GM18907 (cell line): ENCODE measurements at regions not wholly inside any gene's neighbourhood (a gene's known extent, or its start where the extent isn't known, plus 50 kb on each side); places are given as distances from the start of the nearest gene placed in this dataset.

ENCODE experiments used
- ATAC-seq: cut with Tn5 transposase; IDR thresholded peaks from one replicate; pipeline ENCODE4 v1.9.1; 2021; ENCODE audit warnings: mild to moderate bottlenecking, moderate library complexity; ENCODE audit not compliant: unreplicated experiment

DNA sequence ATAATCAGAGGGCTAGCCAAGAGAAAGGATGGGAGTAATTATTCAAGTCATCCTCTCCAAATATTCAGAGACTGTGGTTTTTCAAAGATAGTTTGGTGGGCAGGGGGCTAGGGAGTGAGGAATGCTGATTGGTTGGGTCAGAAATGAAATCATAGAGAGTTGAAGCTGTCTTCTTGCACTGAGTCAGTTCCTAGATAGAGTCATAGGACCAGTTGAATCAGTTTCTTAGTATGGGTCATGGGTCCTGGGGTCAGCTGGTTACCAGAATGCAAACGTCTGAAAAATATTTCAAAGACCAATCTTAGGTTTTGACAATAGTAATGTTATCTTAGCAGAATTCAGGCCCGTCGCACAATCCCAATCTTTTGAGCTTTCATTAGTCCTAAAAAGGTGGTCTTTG lies 171.4 kb upstream of the SPATS2L start:
- ATAC-seq = no peak

DNA sequence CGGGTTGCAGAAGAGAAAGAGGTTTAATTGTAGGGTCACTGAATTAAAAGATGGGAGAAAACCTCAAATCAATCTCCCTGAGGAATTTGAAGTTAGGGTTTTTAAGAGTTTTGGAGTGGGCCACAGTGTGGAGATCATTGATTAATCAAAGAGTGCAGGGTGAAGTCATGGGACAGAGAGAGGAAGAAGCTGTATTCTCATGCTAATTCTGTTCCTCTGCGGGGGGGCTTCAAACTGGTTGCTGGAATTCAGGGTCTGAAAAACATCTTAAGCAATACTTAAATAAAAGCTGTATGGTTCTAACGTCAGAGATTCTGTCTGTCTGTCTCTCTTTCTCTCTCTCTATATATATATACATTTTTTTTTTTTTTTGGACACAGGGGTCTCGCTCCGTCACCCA lies 169.8 kb upstream of the SPATS2L start:
- ATAC-seq = no peak

DNA sequence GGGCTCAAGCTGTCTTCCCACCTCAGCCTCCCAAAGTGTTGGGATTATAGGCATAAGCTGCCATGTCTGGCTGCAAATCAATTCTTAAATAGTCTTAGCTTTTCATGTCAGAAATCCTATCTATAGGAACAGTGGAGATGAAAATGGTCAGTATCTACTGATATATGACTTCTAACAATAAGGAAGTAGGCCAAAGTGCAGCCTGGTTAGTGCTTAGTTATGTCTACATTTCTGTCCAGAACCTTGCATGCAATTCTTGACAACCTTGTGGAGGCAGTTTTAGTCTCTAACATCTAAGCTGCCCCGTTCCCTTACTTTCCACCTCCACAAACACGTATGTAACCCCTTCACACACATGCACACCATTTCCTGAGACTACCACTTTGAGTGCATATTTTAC lies 169.2 kb upstream of the SPATS2L start:
- no peak for ATAC-seq

DNA sequence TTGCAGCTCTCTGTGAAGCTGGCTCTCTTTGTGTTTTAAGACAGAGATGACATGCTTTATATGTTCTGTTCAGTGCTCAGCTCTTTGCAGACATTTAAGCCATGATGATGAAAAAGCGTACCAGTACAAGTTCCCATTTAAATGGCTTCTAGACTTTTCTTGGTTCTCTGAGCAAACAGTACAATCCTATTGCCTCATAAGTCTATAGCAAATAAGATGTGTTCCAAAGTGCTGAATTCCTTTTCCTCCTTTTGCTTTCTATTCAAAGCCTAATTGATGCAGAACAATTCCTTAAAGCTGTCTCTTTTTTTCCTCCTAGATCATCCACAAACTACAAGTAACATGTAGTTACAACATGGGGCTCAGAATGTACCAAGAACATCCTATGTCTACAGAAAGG lies 168.8 kb upstream of the SPATS2L start:
- ATAC-seq = no peak

DNA sequence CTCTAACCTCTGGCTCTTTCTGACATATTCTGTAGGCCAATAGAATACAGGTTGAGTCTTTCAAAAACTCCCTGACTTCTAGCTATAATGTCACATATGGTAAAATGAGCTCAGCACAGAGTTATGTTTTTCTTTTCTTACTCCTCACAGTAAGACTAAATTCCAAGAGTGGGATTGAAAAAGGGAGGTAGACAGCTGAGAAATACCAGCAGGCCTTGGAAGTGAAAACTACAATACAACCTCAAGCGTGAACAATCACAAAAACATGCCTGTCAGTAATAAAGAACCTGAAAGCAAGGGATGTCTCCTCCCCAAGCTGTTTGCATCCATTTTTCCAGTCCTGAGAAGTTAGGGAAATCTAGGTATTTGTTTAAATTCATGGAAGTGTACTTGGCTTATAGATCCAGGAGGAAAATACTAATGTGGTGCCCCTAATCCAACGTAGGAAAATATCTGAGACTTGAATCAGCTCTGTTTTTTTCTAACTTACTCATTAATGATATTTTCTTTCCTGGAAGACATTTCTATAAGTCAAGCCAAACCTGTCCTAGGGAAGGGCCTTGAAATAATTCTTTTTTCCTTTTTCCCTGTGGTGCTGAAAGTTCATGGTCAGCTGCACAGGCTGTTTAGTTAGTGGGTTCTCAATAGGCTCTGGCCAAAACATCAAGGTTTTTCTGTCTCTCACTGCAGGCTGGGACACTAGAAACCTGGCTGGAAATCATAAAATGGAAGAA lies 167.9 kb upstream of the SPATS2L start:
- ATAC-seq = no peak

DNA sequence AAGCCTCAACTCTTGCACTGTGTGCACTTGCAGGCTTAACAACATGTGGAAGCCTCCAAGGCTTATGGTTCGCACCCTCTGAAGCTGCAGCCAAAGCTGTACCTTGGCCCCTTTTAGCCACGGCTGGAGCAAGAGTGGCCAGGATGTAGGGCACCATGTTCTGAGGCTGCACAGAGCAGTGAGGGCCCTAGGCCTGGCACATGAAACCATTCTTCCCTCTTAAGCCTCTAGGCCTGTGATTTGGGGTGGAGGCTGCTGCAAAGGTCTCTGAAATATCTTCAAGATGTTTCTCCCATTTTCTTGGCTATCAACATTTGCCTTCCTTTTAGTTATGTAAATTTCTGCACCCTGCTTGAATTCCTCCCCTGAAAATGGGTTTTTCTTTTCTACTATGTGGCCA lies 161.9 kb upstream of the SPATS2L start:
- no peak for ATAC-seq

DNA sequence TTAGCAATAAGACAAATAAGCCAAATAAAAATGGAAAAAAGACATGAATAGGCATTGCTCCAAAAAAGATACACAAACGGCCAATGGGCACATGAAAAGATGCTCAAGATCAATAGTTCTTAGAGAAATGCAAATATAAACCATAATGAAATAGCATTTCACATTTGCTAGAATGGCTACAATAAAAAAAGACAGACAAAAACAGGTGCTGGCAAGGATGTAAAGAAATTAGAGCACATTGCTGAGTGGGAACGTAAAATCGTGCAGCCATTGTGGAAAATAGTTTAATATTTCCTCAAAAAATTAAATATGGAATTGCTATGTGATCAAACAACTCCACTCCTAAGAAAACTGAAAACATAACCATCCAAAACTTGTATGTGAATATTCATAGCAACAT lies 160.0 kb upstream of the SPATS2L start:
- ATAC-seq = no peak

DNA sequence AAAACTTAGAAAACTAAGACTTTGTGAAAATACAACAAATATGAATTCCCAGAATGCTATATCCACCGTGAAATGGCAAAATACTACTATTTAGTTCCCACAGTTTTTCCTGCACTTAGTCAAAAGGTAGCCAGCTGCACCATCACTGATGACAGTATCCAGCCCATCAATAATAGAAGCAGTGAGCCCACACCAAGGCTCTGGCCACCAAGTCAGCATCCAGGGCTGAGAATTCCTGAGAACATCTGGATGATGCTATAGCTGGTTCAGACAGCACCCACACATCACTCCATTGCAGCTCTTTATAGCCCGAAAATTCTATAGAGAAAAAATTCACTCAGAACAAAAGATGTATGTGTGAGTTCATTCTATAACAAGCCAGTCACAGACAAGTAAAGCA lies 159.1 kb upstream of the SPATS2L start:
- no peak for ATAC-seq

DNA sequence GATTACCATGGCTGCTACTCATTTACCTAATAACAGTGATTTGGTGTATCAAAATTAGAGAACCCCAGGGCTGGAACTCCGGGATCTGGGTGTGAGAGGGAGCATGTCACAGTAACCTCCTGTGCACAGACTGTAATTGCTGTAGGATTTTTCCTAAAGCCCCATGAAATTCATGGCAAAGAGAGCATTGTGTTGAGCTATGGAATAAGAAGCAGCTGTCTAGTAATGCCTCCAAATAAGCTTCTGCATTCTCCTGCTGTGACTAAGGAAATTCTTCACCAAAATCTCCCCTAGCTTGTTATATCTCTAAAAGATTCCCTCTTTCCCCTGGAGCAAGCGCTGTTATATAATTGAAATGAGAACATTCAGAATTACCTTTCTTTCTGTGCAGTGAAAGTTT lies 158.1 kb upstream of the SPATS2L start:
- ATAC-seq = no peak

DNA sequence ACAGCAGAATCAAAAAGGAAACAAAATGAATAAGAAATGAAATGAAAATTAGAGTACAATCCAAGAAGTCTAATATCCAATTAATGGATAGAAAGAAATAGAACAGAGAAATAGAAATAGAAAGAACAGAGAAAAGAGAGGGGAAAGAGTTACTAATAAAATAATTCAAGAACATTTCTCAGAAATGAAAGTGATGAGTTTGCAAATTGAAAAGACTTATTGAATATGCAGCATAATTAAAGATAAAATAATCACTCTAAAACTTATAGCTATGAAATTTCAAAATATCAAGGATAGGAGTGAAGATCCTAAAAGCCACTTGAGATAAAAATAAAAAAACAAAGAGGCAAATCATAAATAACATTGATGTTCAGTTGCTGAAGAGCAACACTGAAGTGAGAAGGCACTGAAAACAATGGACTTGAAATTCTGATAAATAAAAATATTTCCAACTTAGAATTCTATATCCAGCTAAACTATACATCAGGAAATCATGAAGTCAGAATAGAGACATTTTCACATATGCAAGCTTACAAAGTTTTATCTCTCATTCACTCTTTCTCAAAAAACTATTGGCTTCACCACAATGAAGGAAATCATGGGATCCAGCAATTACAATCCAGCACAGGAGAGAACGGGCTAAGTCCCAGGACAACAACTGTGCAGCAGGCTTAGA lies 155.9 kb upstream of the SPATS2L start:
- no peak for ATAC-seq

DNA sequence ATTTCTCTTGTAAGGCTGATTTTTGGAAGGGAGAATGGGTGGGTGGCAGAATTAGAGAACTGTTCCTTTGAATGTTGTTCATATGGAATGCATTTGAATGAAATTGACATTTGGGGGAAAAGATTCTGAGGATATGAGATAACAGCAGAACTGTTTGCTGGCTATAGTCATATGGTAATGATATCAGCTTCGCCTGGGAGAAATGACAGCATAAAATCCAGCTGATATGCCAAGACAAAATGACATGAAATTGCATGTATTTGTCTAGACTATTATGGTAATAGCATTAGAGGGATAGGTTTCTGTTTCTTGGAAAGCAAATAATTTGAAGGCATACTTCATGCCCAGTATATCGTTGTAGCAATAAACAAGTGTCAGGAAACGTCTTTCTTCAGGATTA lies 150.8 kb upstream of the SPATS2L start:
- ATAC-seq = no peak

DNA sequence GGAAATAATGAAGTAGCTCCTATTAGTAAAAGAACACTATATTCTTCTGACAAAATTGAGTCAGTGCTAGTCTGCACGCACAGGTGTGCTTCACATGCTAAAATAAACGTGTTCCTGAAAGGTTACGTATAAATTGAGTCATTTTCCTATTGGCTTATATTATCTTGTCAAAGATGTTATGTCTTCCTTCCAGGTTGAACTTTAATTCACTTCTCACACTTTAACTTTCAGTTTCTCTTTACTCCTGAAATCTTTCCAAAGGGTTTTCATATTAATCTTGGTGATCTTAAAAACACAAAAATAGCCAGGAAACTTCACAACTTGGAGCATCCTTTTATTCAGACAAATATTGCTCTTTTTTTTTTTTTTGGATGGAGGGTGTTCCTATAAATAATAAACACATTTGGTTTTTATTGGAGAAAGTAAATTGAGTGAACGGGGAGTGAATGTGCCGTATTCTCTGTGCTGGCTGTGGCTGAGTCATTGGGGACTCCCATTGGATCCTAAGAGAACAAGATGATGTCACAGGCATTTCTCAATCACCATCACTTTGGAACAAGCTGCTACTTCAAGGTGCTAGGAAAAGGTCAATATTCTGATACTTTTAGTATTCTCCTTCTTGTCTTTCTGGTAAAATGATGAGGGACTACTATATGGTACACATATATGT lies 150.2 kb upstream of the SPATS2L start:
- ATAC-seq = no peak

DNA sequence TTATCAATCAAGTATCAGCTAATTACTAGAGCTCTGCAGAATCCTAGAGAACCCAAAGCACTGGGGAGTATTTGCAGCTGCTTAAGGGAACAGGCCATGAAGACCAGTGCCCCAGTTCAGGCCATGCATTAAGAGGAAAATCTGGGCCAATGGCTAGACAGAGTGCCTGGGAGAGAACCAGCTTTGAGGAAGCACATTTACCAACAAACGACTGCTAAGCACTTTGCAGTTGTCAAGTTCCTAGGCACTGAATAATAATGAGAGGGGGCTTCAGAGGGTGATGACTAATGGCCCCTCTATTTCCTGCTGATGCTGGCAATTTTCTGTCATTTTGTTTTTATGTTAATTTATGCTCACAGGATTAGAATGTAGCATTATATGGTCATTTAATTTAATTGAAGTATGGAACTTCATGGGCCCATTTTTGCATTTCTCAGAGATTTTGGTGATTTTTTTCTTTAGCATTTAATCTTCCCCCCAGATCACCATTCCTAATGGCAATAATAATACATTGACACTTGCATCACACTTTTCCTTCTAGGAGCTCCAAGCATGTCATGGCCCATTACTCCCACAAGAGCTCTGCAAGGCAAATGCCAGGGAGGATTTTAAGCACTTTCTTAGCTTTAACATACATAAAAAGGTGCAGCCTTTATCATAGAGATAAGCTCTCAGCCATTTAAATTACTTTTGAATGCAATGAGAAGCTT lies 147.7 kb upstream of the SPATS2L start:
- ATAC-seq = no peak

DNA sequence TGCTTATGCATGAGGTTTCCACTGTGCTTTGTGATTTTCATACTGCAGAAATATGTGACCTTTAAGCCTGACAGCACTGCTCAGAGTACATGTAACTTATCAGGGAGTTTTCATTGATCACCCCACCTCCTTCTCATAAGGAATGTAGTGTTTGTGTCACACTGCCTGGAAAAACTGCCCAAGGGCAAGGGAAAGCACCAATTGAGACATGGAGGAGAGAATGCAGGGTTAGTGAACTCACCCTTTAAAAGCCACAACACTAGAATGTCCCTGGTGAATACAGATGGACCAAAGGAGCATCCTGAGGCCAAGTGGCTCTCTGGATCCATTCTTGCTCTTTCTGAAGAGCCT lies 147.2 kb upstream of the SPATS2L start:
- no peak for ATAC-seq

DNA sequence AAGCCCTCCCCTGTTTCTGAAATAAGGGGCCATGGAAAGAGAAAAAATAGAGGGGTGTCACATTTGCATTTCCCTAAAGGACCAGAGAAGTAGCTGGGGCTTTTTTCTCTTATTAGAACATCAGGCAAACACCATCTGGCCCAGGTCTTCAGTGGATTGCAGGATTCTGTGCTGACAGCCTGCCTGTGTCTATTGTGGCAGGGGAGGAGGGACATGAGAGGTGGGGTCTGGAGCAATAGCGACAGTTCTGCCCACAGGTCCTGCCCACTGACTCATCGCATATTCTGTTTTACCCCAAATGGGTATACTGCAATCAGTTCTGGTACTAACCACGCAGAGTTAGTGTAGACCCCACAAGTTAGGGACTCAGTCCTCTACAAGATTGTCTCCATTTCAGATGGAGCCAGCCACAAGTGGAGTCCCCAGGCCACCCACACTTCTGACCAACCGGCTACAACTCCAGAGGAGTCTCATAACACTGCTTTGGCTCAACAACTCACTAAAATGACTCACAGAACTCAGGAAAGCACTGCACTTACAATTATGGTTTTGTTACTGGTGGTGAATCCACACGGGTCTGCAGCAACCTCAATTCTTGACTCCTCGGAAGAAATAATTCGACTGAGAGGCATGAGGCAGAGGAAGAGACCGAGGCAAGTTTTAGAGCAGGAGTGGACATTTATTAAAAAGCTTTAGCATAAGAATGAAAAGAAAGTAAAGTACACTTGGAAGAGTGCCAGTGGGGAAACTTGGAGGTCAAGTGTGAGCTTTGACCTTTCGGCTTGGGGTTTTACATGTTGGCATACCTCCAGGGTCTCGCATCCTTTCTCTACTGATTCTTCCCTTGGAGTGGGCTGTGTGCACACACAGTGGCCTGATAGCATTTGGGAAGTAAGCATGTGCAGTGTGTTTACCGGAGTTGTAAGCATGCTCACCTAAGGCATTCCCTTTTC lies 146.4 kb upstream of the SPATS2L start:
- ATAC-seq = no peak

DNA sequence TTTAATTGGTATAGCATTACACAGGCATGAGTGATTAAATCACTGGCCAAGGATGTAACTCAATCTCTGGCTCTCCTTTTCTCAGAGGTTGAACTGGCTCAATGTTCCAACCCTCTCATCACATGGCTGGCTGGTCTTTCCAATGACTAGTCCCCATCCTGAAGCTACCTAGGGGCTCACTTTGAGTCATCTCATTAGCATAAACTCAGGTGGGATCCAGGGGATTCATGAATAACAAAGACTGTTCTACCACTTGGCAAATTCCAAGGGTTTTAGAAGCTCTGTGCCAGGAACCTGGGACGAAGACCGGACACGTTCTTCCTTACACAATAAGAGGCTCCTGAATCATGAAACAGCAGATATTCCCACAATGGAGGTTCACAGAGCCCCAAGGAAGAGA lies 145.0 kb upstream of the SPATS2L start:
- no peak for ATAC-seq

DNA sequence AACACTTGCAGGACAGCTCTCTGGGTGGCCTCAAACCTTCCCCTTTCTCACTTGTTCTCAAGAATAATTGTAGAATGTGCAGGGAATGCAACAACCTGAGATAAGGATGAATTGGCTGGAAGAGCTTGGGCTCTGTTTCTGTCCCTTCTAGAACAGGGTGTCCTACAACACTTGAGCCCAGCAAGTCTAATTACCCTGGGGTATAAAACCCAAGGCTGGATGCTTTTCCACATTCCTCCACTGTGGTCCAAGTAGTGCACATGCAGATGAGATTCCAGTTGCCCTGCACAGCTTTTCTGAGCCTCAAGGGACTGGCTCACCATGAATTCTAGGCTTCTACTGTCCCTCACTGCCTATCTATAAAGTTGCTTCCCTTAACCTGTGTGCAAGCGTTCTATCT lies 140.8 kb upstream of the SPATS2L start:
- ATAC-seq = no peak

DNA sequence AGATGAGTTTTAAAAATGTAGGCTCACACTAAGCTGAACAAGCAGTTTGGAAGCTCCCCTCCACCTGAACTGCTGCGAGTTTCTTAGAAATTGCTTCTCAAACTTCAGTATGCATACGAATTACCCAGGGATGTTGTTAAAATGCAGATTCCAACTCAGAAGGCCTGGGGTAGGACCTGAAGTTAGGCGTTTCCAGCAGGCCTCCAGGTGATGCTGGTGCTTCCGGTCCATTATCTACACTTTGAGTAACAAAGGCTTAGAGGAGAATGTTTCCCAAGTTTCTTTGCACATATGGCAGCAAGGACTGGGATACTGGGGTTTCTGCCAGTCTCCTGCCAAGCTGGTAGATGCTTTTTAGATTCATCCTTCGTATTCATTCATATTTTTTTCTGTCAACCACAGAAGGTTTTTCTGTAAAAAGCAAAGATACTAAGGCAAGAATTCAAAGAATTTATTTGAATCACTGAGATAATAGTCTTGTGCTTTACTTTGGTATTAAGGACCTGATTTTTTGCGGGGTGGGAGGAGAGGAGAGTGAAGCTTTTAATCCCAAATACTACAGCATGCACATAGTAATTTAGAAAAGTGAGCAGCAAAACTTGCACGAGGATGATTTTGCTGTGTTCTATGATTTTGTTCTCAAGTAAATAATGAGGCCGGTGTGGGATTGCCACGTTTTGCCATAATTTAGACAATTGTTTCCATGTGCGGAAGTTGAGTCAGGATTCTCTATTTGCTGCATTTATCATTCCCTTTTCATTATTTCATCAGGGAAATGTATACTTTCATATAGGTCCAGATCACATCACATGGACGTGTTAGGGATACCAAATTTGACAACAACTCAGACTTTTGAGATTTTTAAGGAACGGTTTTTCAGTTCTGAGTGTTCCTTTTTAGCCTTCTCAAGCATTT lies 137.6 kb upstream of the SPATS2L start:
- no peak for ATAC-seq

DNA sequence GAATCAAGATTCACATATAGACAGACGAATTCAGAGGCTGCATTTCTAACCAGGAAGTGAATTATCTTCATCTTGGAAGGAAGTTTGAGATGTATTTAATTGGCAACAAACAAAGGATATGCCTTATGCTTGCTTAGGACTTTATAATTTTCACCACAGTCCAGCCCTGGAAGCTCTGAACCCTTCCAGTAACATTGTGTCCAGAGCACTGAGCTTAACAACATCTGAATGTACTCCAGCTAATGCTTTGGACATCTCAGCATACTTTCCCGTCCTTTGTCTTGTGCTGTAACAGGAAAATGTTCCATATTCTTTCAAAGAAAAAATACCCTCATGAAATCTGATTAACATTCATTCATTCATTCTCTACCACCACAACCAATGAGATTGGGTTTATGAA lies 136.3 kb upstream of the SPATS2L start:
- no peak for ATAC-seq
